Hepatocyte (in vitro differentiated cells): ENCODE measurements at regions not wholly inside any gene's neighbourhood (a gene's known extent, or its start where the extent isn't known, plus 50 kb on each side); places are given as distances from the start of the nearest gene placed in this dataset.

ENCODE experiments used
- DNase-seq: peaks from one replicate; pipeline ENCODE4 v3.0.0-alpha.2; 2016; ENCODE audit warnings: low spot score
- H2AFZ ChIP-seq: fragments of 200-600 bp; sonication (generic); 2 replicates; pipeline ENCODE4 v1.6.0; 2016; ENCODE audit warnings: antibody characterized with exemption, mild to moderate bottlenecking
- H3K27ac ChIP-seq: fragments of 200-600 bp; sonication (generic); 2 replicates; pipeline ENCODE4 v1.5.1; 2016; ENCODE audit warnings: mild to moderate bottlenecking
- H3K27me3 ChIP-seq: fragments of 200-600 bp; sonication (generic); 2 replicates; pipeline ENCODE4 v1.6.1; 2016
- H3K36me3 ChIP-seq: fragments of 200-600 bp; sonication (generic); replicated peaks from 2 replicates; pipeline ENCODE4 v1.5.1; 2016; ENCODE audit warnings: low read depth; ENCODE audit not compliant: insufficient read depth
- H3K4me1 ChIP-seq: fragments of 200-600 bp; sonication (generic); 2 replicates; pipeline ENCODE4 v1.5.1; 2016; ENCODE audit warnings: mild to moderate bottlenecking, moderate library complexity; ENCODE audit not compliant: insufficient read depth
- H3K4me2 ChIP-seq: fragments of 200-600 bp; sonication (generic); 2 replicates; pipeline ENCODE4 v1.6.0; 2016
- H3K4me3 ChIP-seq: fragments of 200-600 bp; sonication (generic); 2 replicates; pipeline ENCODE4 v1.5.1; 2016; ENCODE audit warnings: mild to moderate bottlenecking
- H3K79me2 ChIP-seq: fragments of 200-600 bp; sonication (generic); 2 replicates; pipeline ENCODE4 v1.6.0; 2017; ENCODE audit warnings: mild to moderate bottlenecking
- H3K9me2 ChIP-seq: fragments of 200-600 bp; sonication (generic); replicated peaks from 2 replicates; pipeline ENCODE4 v1.6.0; 2017; ENCODE audit warnings: mild to moderate bottlenecking; ENCODE audit not compliant: insufficient read depth
- H3K9me3 ChIP-seq: fragments of 200-600 bp; sonication (generic); 2 replicates; pipeline ENCODE4 v1.5.1; 2016; ENCODE audit warnings: low read depth, mild to moderate bottlenecking
- H4K20me1 ChIP-seq: fragments of 200-600 bp; sonication (generic); 2 replicates; pipeline ENCODE4 v1.6.0; 2016; ENCODE audit warnings: mild to moderate bottlenecking; ENCODE audit not compliant: insufficient read depth, poor library complexity, severe bottlenecking
- EZH2 ChIP-seq: fragments of 200-600 bp; sonication (generic); IDR thresholded peaks from 2 replicates; pipeline ENCODE4 v1.6.1; 2016; ENCODE audit warnings: antibody characterized with exemption, mild to moderate bottlenecking, borderline replicate concordance
- EZH2phosphoT487 ChIP-seq: fragments of 200-600 bp; sonication (generic); IDR thresholded peaks from one replicate; pipeline ENCODE4 v1.6.1; 2018; ENCODE audit warnings: antibody characterized with exemption, mild to moderate bottlenecking, low read depth, moderate library complexity; ENCODE audit not compliant: unreplicated experiment, severe bottlenecking
- WGBS: methylation state at CpG from one replicate; pipeline ENCODE4 v1.1.6; 2016; ENCODE audit warnings: low lambda C conversion rate; ENCODE audit errors: missing lambda C conversion rate; 5-methylcytosine and 5-hydroxymethylcytosine counted together
- TF ChIP-seq, protein P1 (sequence below): fragments of 200-600 bp; sonication (generic); IDR thresholded peaks from 2 replicates; pipeline ENCODE4 v1.5.1; 2016; ENCODE audit warnings: antibody characterized with exemption, mild to moderate bottlenecking; ENCODE audit not compliant: poor library complexity

- DNase-seq: no peak
- no peak overlapping the region for H3K4me3 ChIP-seq
- H3K4me2 ChIP-seq: no peak overlapping the region
- H4K20me1 ChIP-seq: no peaks in the 10 kb centered on the region
- no peak overlapping the region for H3K27ac ChIP-seq
- no peaks in the 10 kb centered on the region for H3K36me3 ChIP-seq
- H3K79me2 ChIP-seq: no peaks in the 10 kb centered on the region
- no peaks in the 10 kb centered on the region for H3K27me3 ChIP-seq
- 85% methylated on average over 2 of the region's 2 CpGs for WGBS
- H3K4me1 ChIP-seq: no peaks in the 10 kb centered on the region
- TF ChIP-seq EZH2: no peak
- no peak for TF ChIP-seq EZH2phosphoT487
- TF ChIP-seq, protein P1, sequence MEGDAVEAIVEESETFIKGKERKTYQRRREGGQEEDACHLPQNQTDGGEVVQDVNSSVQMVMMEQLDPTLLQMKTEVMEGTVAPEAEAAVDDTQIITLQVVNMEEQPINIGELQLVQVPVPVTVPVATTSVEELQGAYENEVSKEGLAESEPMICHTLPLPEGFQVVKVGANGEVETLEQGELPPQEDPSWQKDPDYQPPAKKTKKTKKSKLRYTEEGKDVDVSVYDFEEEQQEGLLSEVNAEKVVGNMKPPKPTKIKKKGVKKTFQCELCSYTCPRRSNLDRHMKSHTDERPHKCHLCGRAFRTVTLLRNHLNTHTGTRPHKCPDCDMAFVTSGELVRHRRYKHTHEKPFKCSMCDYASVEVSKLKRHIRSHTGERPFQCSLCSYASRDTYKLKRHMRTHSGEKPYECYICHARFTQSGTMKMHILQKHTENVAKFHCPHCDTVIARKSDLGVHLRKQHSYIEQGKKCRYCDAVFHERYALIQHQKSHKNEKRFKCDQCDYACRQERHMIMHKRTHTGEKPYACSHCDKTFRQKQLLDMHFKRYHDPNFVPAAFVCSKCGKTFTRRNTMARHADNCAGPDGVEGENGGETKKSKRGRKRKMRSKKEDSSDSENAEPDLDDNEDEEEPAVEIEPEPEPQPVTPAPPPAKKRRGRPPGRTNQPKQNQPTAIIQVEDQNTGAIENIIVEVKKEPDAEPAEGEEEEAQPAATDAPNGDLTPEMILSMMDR: no peak
- H2AFZ ChIP-seq: no peak overlapping the region
- no peaks in the 10 kb centered on the region for H3K9me3 ChIP-seq
- no peaks in the 10 kb centered on the region for H3K9me2 ChIP-seq
Measured at GRCh38 chr6:21507811-21508210, 85.7 kb upstream of the SOX4 start.

DNA sequence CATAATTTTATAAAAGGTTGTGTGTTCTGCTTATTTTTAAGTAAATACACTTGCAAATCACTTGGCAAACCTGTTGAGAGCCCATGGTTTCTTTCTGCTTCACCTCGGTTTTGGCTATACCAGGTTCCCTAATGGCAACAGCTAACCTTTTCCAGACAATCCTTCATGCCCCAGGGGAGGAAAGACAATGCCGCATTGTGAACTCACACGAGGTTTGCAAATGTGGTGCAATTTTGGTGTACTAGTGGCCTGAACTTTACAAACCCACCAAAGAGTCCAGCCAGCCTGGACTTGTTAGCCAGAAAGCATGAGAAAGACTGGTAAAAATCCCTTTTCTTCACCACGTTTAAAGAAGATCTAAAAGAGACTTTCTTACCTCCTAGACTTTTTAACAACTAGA is 84.8 kb upstream of the SOX4 start:
- Histone ChIP-seq H4K20me1 (no peaks in the 10 kb centered on the region), H3K4me2 (no peak overlapping the region), H2AFZ (no peak overlapping the region), H3K9me2 (no peaks in the 10 kb centered on the region), H3K4me1 (no peaks in the 10 kb centered on the region), H3K79me2 (no peaks in the 10 kb centered on the region), H3K9me3 (no peaks in the 10 kb centered on the region), H3K27ac (no peak overlapping the region), H3K27me3 (no peaks in the 10 kb centered on the region), H3K36me3 (no peaks in the 10 kb centered on the region), H3K4me3 (no peak overlapping the region)
- WGBS: 74% methylated on average over 4 of the region's 4 CpGs
- TF ChIP-seq, protein P1: no peak
- TF ChIP-seq EZH2 (no peak), EZH2phosphoT487 (no peak)
- DNase-seq: no peak

GRCh38 chr6:21511891-21512550 is 81.5 kb upstream of the SOX4 start:
- TF ChIP-seq EZH2 (no peak), EZH2phosphoT487 (no peak)
- WGBS: 95% methylated on average over 5 of the region's 6 CpGs

DNA sequence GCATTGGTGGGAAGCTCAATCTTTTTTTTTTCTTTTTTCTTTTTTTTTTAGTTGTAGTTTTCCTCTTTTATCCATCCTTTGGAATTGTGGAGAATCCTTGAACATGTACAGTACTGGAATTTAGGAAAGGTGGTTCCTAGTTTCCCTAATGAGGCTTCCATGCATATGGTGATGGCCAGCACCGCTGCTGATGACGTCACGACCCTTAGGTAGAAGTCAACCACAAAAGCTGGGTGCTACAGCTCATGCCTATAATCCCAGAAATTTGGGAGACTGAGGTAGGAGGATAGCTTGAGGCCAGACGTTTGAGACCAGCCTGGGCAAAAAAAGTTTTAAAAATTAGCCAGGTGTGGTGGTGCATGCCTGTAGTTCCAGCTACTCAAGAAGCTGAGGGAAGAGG is 79.3 kb upstream of the SOX4 start:
- TF ChIP-seq EZH2phosphoT487 (no peak), EZH2 (no peak)
- TF ChIP-seq, protein P1: no peak
- H3K4me3 ChIP-seq: no peak overlapping the region

More at GRCh38 chr6:21511891-21512550, 81.5 kb upstream of the SOX4 start:
- Histone ChIP-seq H3K4me3 (no peak overlapping the region), H3K27ac (no peak overlapping the region), H3K4me2 (no peak overlapping the region), H3K79me2 (no peaks in the 10 kb centered on the region), H3K27me3 (no peaks in the 10 kb centered on the region), H3K4me1 (no peaks in the 10 kb centered on the region), H3K9me3 (no peaks in the 10 kb centered on the region), H3K9me2 (no peaks in the 10 kb centered on the region), H4K20me1 (no peaks in the 10 kb centered on the region), H2AFZ (no peak overlapping the region), H3K36me3 (no peaks in the 10 kb centered on the region)
- no peak for DNase-seq

More for the DNA sequence above, 79.3 kb upstream of the SOX4 start:
- Histone ChIP-seq H3K9me3 (no peaks in the 10 kb centered on the region), H3K36me3 (no peaks in the 10 kb centered on the region), H3K9me2 (no peaks in the 10 kb centered on the region), H3K4me1 (no peaks in the 10 kb centered on the region), H2AFZ (no peak overlapping the region), H4K20me1 (no peaks in the 10 kb centered on the region), H3K27ac (no peak overlapping the region), H3K4me2 (no peak overlapping the region), H3K79me2 (no peaks in the 10 kb centered on the region), H3K27me3 (no peaks in the 10 kb centered on the region)
- no peak for DNase-seq
- 90% methylated on average over 4 of the region's 4 CpGs for WGBS
